ENCODE measurements at regions not wholly inside any gene's neighbourhood (a gene's known extent, or its start where the extent isn't known, plus 50 kb on each side); places are given as distances from the start of the nearest gene placed in this dataset.
"Not testable (repeated sequence)": the region's sequence is repeated elsewhere in the genome, so short reads cannot be mapped to it uniquely, and the experiment has no call there.

DNA sequence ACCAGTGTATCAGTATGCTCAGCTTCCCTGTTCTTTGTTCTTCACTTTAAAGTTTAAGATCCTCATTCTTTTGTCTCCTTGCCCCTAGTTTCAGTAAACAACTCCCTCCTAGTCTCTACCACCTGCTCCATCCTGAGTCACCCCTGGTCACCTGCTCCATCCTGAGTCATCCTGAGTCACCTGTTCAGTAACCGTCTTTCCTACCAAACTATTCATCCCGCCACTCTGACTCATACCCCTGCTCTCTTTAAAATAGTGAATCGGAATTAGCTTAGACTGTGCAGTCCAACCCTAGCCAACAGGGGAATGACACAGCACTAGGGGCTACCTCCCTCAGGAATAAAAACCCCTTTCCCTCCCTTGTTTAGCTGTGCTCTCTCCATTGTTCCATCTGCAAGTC is 888.1 kb upstream of the MDGA2 start:
- Histone ChIP-seq H3K4me3 (no peak overlapping the region), H3K27me3 (no peaks in the 10 kb centered on the region), H3K4me1 (no peaks in the 10 kb centered on the region), H3K36me3 (no peaks in the 10 kb centered on the region), H3K9me3 (peaks cover 0 to 19% of the 10 kb centered on the region in 2 donors), H3K27ac (no peak overlapping the region)
- intact Hi-C loops (cut with DNase I): no loop called here
- TF ChIP-seq CTCF (IDR thresholded peaks at IDR 0.05): no peak
- ATAC-seq: no peak
- no peak for DNase-seq

DNA sequence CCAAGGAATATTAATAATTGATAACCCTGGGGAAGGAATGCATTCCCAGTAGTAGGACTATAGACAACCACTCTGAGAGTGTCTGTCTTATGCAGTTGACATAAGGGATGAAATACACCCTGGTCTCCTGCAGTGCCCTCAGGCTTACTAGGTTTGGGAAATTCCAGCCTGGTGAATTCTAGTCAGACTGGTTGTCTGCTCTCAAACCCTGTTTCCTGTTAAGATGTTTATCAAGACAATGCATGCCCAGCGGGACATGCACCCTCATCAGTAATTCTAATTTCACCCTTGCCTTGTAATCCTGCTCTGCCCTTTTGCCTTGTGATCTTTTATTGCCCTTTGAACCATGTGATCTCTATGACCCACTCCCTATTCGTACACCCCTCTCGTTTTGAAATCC is 886.0 kb upstream of the MDGA2 start:
- intact Hi-C loops (cut with DNase I); H3K36me3 ChIP-seq; ATAC-seq; DNase-seq; H3K27me3 ChIP-seq; H3K27ac ChIP-seq; H3K4me1 ChIP-seq; H3K4me3 ChIP-seq: not testable (repeated sequence)
- H3K9me3 ChIP-seq: peaks cover 0 to 19% of the 10 kb centered on the region in 2 donors

- peaks cover 0 to 19% of the 10 kb centered on the region in 2 donors for H3K9me3 ChIP-seq
- intact Hi-C loops (cut with DNase I): no loop called here
- TF ChIP-seq CTCF (IDR thresholded peaks at IDR 0.05): no peak
These were observed 885.0 kb upstream of the MDGA2 start for GRCh38 chr14:48560421-48560820.

GRCh38 chr14:48553443-48553842 is 878.0 kb upstream of the MDGA2 start:
- no peak for TF ChIP-seq CTCF (IDR thresholded peaks at IDR 0.05)
- peaks cover 0 to 8% of the 10 kb centered on the region in 2 donors for H3K9me3 ChIP-seq
- no peaks in the 10 kb centered on the region for H3K4me1 ChIP-seq
- H3K4me3 ChIP-seq: no peak overlapping the region
- H3K36me3 ChIP-seq: no peaks in the 10 kb centered on the region
- intact Hi-C loops (cut with DNase I): no loop called here
- no peak for ATAC-seq
- DNase-seq: no peak
- no peaks in the 10 kb centered on the region for H3K27me3 ChIP-seq
- H3K27ac ChIP-seq: no peak overlapping the region

More at GRCh38 chr14:48560421-48560820, 885.0 kb upstream of the MDGA2 start:
- DNase-seq: no peak
- no peaks in the 10 kb centered on the region for H3K27me3 ChIP-seq
- no peaks in the 10 kb centered on the region for H3K36me3 ChIP-seq
- H3K27ac ChIP-seq: no peak overlapping the region
- no peak overlapping the region for H3K4me3 ChIP-seq
- no peak for ATAC-seq
- H3K4me1 ChIP-seq: no peaks in the 10 kb centered on the region

- Histone ChIP-seq H3K27me3 (no peaks in the 10 kb centered on the region), H3K4me3 (no peak overlapping the region), H3K27ac (no peak overlapping the region), H3K4me1 (no peaks in the 10 kb centered on the region), H3K36me3 (no peaks in the 10 kb centered on the region), H3K9me3 (no peaks in the 10 kb centered on the region)
- intact Hi-C loops (cut with DNase I): no loop called here
- no peak for DNase-seq
- ATAC-seq: no peak
- TF ChIP-seq CTCF (IDR thresholded peaks at IDR 0.05): no peak
These were observed 871.6 kb upstream of the MDGA2 start for GRCh38 chr14:48546996-48547395.

DNA sequence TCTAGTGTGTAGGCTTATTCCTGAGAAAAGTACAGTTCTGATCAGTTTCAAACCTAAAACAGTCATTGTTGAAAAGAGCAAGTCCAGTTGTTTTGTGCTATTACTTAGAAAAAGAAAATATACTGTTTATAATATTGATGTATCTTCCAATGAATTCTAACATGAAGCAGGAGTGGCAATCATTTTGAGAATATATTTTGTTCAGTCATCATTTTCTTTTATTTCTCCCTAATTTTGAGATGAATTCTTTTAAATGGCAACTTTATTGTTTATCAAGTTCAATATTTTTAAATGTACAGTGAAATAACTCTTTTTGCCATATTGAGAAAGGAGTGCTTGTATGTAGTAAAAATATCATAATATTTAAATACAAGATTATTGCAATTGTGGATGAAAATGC is 862.2 kb upstream of the MDGA2 start:
- no peak for TF ChIP-seq CTCF (IDR thresholded peaks at IDR 0.05)
- no peak for ATAC-seq
- Histone ChIP-seq H3K9me3 (peaks cover 0 to 2% of the 10 kb centered on the region in 2 donors), H3K27ac (no peak overlapping the region), H3K27me3 (no peaks in the 10 kb centered on the region), H3K4me3 (no peak overlapping the region), H3K36me3 (no peaks in the 10 kb centered on the region), H3K4me1 (no peaks in the 10 kb centered on the region)
- no peak for DNase-seq
- intact Hi-C loops (cut with DNase I): no loop called here

All from left lung (tissue), 4 donors.